IPS-20b (cell line): ENCODE measurements at regions not wholly inside any gene's neighbourhood (a gene's known extent, or its start where the extent isn't known, plus 50 kb on each side); places are given as distances from the start of the nearest gene placed in this dataset.
"Not testable (repeated sequence)": the region's sequence is repeated elsewhere in the genome, so short reads cannot be mapped to it uniquely, and the experiment has no call there.

Experiments used
- H3K27ac ChIP-seq: one replicate; pipeline ENCODE4 v1.5.1; 2013; ENCODE audit warnings: low read length
- H3K27me3 ChIP-seq: 2 replicates; pipeline ENCODE4 v1.6.1; 2013; ENCODE audit warnings: mild to moderate bottlenecking, low read length, inconsistent platforms; ENCODE audit not compliant: insufficient read depth
- H3K36me3 ChIP-seq: 2 replicates; pipeline ENCODE4 v1.6.1; 2013; ENCODE audit warnings: low read depth, mild to moderate bottlenecking, inconsistent platforms, low read length, moderate library complexity; ENCODE audit not compliant: insufficient read depth
- H3K4me1 ChIP-seq: 2 replicates; pipeline ENCODE4 v1.6.1; 2013; ENCODE audit warnings: mild to moderate bottlenecking, control low read depth, inconsistent platforms, low read length, moderate library complexity; ENCODE audit not compliant: insufficient read depth
- H3K4me3 ChIP-seq: 2 replicates; pipeline ENCODE4 v1.5.1; 2013; ENCODE audit warnings: mild to moderate bottlenecking, low read length, inconsistent platforms
- H3K9ac ChIP-seq: 2 replicates; pipeline ENCODE4 v1.6.1; 2013; ENCODE audit warnings: low read depth, mild to moderate bottlenecking, inconsistent platforms, low read length, moderate library complexity
- H3K9me3 ChIP-seq: 2 replicates; pipeline ENCODE4 v1.6.1; 2013; ENCODE audit warnings: mild to moderate bottlenecking, low read depth, low read length, inconsistent platforms; ENCODE audit not compliant: insufficient read depth

- no peaks in the 10 kb centered on the region for H3K9me3 ChIP-seq
- no peak overlapping the region for H3K27ac ChIP-seq
- H3K4me3 ChIP-seq: no peak overlapping the region
- H3K9ac ChIP-seq: no peak overlapping the region
- no peaks in the 10 kb centered on the region for H3K36me3 ChIP-seq
- H3K4me1 ChIP-seq: 0 out of 2 replicates have a peak, but pooled peaks cover 3% of the 10 kb centered on the region
- no peaks in the 10 kb centered on the region for H3K27me3 ChIP-seq
Observed at GRCh38 chr5:124957063-124957462, 210.6 kb upstream of the ZNF608 start.

GRCh38 chr5:124960266-124960665 lies 213.8 kb upstream of the ZNF608 start:
- H3K27ac ChIP-seq: no peak overlapping the region
- H3K4me3 ChIP-seq: no peak overlapping the region
- H3K9ac ChIP-seq: no peak overlapping the region
- H3K27me3 ChIP-seq: no peaks in the 10 kb centered on the region
- no peaks in the 10 kb centered on the region for H3K36me3 ChIP-seq
- H3K4me1 ChIP-seq: peaks cover 14% of the 10 kb centered on the region; the same call in 1 of the 2 replicates
- H3K9me3 ChIP-seq: no peaks in the 10 kb centered on the region

GRCh38 chr5:124961521-124961920 lies 215.1 kb upstream of the ZNF608 start:
- Histone ChIP-seq H3K27me3 (no peaks in the 10 kb centered on the region), H3K4me3 (no peak overlapping the region), H3K9ac (no peak overlapping the region), H3K4me1 (peaks cover 14% of the 10 kb centered on the region; the same call in 1 of the 2 replicates), H3K27ac (no peak overlapping the region), H3K9me3 (no peaks in the 10 kb centered on the region), H3K36me3 (no peaks in the 10 kb centered on the region)

GRCh38 chr5:124962111-124962510 lies 215.7 kb upstream of the ZNF608 start:
- Histone ChIP-seq H3K4me1 (peaks cover 14% of the 10 kb centered on the region; the same call in 1 of the 2 replicates), H3K4me3 (no peak overlapping the region), H3K9ac (no peak overlapping the region), H3K27me3 (no peaks in the 10 kb centered on the region), H3K27ac (no peak overlapping the region), H3K36me3 (no peaks in the 10 kb centered on the region), H3K9me3 (no peaks in the 10 kb centered on the region)

GRCh38 chr5:124962735-124963134 lies 216.3 kb upstream of the ZNF608 start:
- Histone ChIP-seq H3K27me3 (no peaks in the 10 kb centered on the region), H3K4me1 (peaks cover 14% of the 10 kb centered on the region; the same call in 1 of the 2 replicates), H3K4me3 (no peak overlapping the region), H3K9ac (peak overlapping the region; percentile 29; the same call in 1 of the 2 replicates), H3K9me3 (no peaks in the 10 kb centered on the region), H3K36me3 (no peaks in the 10 kb centered on the region), H3K27ac (peak overlapping the region; percentile 6)

- H3K9me3 ChIP-seq: no peaks in the 10 kb centered on the region
- H3K36me3 ChIP-seq: no peaks in the 10 kb centered on the region
- H3K27ac ChIP-seq: peak overlapping the region; percentile 6
- H3K4me1 ChIP-seq: peaks cover 14% of the 10 kb centered on the region; the same call in 1 of the 2 replicates
- no peaks in the 10 kb centered on the region for H3K27me3 ChIP-seq
- H3K4me3 ChIP-seq: 0 out of 2 replicates have a peak overlapping the region, but pooled peaks have one; percentile 3
- H3K9ac ChIP-seq: peak overlapping the region; percentile 29; the same call in 1 of the 2 replicates
Observed at GRCh38 chr5:124963236-124963919, 216.9 kb upstream of the ZNF608 start.

- H3K4me1 ChIP-seq: peaks cover 12% of the 10 kb centered on the region; the same call in 1 of the 2 replicates
- H3K27me3 ChIP-seq, H3K36me3 ChIP-seq, H3K4me3 ChIP-seq, H3K9ac ChIP-seq, H3K9me3 ChIP-seq, H3K27ac ChIP-seq: not testable (repeated sequence)
Observed at GRCh38 chr5:124966741-124967140, 220.3 kb upstream of the ZNF608 start.

- peaks cover 14% of the 10 kb centered on the region; the same call in 1 of the 2 replicates for H3K4me1 ChIP-seq
- H3K27me3 ChIP-seq, H3K9ac ChIP-seq, H3K4me3 ChIP-seq, H3K9me3 ChIP-seq, H3K27ac ChIP-seq, H3K36me3 ChIP-seq: not testable (repeated sequence)
Observed at GRCh38 chr5:124970381-124970780, 223.9 kb upstream of the ZNF608 start.

GRCh38 chr5:124972703-124973102 lies 226.3 kb upstream of the ZNF608 start:
- Histone ChIP-seq H3K27ac (no peak overlapping the region), H3K4me1 (peaks cover 14% of the 10 kb centered on the region; the same call in 1 of the 2 replicates), H3K27me3 (no peaks in the 10 kb centered on the region), H3K36me3 (no peaks in the 10 kb centered on the region), H3K4me3 (no peak overlapping the region), H3K9ac (no peak overlapping the region), H3K9me3 (no peaks in the 10 kb centered on the region)

GRCh38 chr5:124973661-124974060 lies 227.2 kb upstream of the ZNF608 start:
- no peak overlapping the region for H3K4me3 ChIP-seq
- no peak overlapping the region for H3K9ac ChIP-seq
- no peaks in the 10 kb centered on the region for H3K27me3 ChIP-seq
- peaks cover 14% of the 10 kb centered on the region; the same call in 1 of the 2 replicates for H3K4me1 ChIP-seq
- H3K27ac ChIP-seq: no peak overlapping the region
- no peaks in the 10 kb centered on the region for H3K9me3 ChIP-seq
- no peaks in the 10 kb centered on the region for H3K36me3 ChIP-seq

GRCh38 chr5:124976086-124976485 lies 229.6 kb upstream of the ZNF608 start:
- Histone ChIP-seq H3K27ac (no peak overlapping the region), H3K4me3 (no peak overlapping the region), H3K9ac (no peak overlapping the region), H3K9me3 (no peaks in the 10 kb centered on the region), H3K4me1 (peaks cover 37% of the 10 kb centered on the region), H3K27me3 (no peaks in the 10 kb centered on the region), H3K36me3 (no peaks in the 10 kb centered on the region)

GRCh38 chr5:124979251-124979650 lies 232.8 kb upstream of the ZNF608 start:
- Histone ChIP-seq H3K4me3 (0 out of 2 replicates have a peak overlapping the region, but pooled peaks have one; percentile 55), H3K9me3 (peaks cover 12% of the 10 kb centered on the region; the same call in 1 of the 2 replicates), H3K27ac (peak overlapping the region; percentile 26), H3K9ac (peak overlapping the region; percentile 43; the same call in 1 of the 2 replicates), H3K27me3 (no peaks in the 10 kb centered on the region), H3K36me3 (no peaks in the 10 kb centered on the region), H3K4me1 (peaks cover 31% of the 10 kb centered on the region)
